ENCODE measurements at regions not wholly inside any gene's neighbourhood (a gene's known extent, or its start where the extent isn't known, plus 50 kb on each side); places are given as distances from the start of the nearest gene placed in this dataset.

DNA sequence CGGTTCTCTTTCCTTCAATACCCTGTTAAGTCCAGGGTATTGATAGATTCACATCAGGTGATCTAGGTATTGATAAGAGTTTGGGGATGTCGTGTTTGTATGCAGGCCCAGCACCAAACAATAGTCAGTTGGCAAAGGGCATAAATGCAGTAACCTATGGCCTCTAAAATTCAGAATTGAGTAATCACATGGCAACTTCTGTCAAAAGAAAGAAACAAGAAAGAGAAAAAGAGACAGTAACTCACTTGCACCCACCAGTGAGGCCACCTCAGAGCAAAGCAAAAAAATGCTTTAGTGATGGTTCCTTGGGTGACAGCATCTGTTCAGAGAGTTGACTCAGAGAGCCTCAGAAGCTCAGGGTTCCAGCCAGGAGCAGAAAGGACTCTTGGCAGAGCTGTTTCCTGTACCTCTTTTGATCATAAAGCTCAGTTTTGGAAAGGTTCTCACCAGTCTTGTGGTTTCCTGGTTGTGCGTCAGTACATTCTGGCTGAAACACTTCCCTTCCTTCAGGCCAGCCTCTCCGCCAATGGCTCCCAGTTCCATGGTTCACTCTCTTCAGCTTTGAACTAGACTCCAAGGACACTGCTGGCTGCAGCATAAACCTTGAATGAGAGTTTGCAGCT lies 70.1 kb upstream of the GORAB start:
- H3K9me3 Mint-ChIP-seq: peaks cover 10% of the 10 kb centered on the region
- H3K27me3 Mint-ChIP-seq (ENCODE audit: low read depth): peaks cover 7% of the 10 kb centered on the region
- no peak for DNase-seq (ENCODE audit: low read depth, low spot score)
- no peak overlapping the region for H3K27ac Mint-ChIP-seq (ENCODE audit: unreplicated experiment)
- TF ChIP-seq, protein P1, sequence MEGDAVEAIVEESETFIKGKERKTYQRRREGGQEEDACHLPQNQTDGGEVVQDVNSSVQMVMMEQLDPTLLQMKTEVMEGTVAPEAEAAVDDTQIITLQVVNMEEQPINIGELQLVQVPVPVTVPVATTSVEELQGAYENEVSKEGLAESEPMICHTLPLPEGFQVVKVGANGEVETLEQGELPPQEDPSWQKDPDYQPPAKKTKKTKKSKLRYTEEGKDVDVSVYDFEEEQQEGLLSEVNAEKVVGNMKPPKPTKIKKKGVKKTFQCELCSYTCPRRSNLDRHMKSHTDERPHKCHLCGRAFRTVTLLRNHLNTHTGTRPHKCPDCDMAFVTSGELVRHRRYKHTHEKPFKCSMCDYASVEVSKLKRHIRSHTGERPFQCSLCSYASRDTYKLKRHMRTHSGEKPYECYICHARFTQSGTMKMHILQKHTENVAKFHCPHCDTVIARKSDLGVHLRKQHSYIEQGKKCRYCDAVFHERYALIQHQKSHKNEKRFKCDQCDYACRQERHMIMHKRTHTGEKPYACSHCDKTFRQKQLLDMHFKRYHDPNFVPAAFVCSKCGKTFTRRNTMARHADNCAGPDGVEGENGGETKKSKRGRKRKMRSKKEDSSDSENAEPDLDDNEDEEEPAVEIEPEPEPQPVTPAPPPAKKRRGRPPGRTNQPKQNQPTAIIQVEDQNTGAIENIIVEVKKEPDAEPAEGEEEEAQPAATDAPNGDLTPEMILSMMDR (conservative IDR thresholded peaks at IDR 0.05): no peak
- H3K36me3 Mint-ChIP-seq (ENCODE audit: low read depth): peaks cover 7% of the 10 kb centered on the region
- H3K4me1 Mint-ChIP-seq: no peaks in the 10 kb centered on the region
- no peak overlapping the region for H3K4me3 Mint-ChIP-seq

DNA sequence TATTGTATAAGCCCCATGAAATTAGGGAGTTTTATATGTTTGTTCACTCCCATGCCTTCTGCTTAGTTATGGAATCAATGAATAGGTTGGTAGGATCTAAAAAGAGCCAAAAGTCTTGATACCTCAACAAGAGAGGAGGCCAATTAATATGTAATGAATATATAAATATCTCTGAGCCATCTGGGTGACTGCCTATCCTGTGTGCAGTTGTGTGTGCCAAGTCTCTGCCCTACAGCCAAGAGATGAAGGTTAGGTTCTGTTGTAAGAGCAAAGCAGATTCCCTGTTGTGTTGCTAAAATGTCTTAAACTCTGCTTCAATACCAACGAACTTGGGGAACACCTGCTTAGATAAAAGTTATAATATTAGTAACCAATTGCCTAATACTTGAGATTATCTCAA lies 61.8 kb upstream of the GORAB start:
- Mint-ChIP-seq H3K27me3 (ENCODE audit: low read depth) (peaks cover 22% of the 10 kb centered on the region), H3K4me1 (no peaks in the 10 kb centered on the region), H3K9me3 (no peaks in the 10 kb centered on the region), H3K27ac (ENCODE audit: unreplicated experiment) (no peak overlapping the region), H3K36me3 (ENCODE audit: low read depth) (peaks cover 3% of the 10 kb centered on the region), H3K4me3 (no peak overlapping the region)
- no peak for DNase-seq (ENCODE audit: low read depth, low spot score)
- TF ChIP-seq, protein P1 (conservative IDR thresholded peaks at IDR 0.05): no peak

DNA sequence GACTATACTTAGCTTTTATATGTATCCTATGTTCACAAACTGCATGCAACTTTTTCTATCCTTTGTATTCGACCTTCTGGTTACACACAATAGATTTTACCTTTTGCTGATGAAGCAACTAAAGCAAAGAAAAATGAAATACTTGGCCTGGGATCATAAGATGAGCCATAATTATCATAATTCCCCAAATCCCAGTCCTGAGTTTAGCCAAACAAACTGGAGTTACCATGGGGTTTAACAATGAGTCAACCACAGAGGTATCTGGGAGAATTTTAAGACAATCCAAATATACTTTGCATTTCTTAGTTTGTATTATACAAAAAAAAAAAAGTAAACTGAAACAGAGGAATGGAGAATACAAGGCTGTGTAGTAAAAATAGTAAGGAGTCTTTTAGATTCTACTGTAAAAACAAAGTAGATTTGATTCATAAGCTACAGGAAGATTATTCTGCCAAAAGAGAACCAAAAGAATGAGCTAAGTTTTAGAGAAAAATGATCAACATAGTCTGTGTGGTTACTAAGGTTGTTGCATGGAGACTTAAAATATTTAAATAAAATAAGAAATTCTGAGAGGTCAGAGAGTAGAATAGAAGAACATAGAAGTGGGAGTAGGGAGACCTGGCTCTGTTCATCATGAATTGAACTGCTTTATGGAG lies 60.4 kb upstream of the GORAB start:
- Mint-ChIP-seq H3K27ac (ENCODE audit: unreplicated experiment) (no peak overlapping the region), H3K27me3 (ENCODE audit: low read depth) (peaks cover 20% of the 10 kb centered on the region), H3K4me3 (no peak overlapping the region), H3K36me3 (ENCODE audit: low read depth) (peaks cover under 1% of the 10 kb centered on the region), H3K4me1 (no peaks in the 10 kb centered on the region), H3K9me3 (no peaks in the 10 kb centered on the region)
- no peak for DNase-seq (ENCODE audit: low read depth, low spot score)
- TF ChIP-seq, protein P1 (conservative IDR thresholded peaks at IDR 0.05): no peak

DNA sequence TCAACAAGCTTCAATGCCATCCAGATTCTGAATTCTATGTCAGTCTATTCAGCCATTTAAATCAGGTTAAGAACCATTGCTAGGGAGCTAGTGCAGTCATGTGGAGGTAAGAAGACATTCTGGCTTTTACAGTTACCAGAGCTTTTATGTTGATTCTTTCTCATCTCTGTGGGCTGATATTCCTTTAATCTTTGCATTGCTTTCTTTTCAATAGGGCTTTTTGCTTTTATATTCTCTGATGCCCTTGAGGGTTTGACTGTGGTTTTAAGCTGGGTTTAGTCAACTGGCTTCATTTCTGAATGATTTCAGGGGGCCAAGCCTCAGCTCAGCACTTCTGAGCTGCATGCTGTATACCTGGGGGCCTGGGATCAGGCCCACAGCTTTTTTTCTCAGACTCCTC lies 51.0 kb upstream of the GORAB start:
- Mint-ChIP-seq H3K36me3 (ENCODE audit: low read depth) (no peaks in the 10 kb centered on the region), H3K27me3 (ENCODE audit: low read depth) (peaks cover 2% of the 10 kb centered on the region), H3K4me1 (no peaks in the 10 kb centered on the region), H3K9me3 (no peaks in the 10 kb centered on the region), H3K27ac (ENCODE audit: unreplicated experiment) (no peak overlapping the region), H3K4me3 (no peak overlapping the region)
- no peak for DNase-seq (ENCODE audit: low read depth, low spot score)
- TF ChIP-seq, protein P1 (conservative IDR thresholded peaks at IDR 0.05): no peak

Data from neural crest cell (in vitro differentiated cells).